ENCODE measurements at regions not wholly inside any gene's neighbourhood (a gene's known extent, or its start where the extent isn't known, plus 50 kb on each side); places are given as distances from the start of the nearest gene placed in this dataset.

GRCh38 chr11:120012245-120012644 is 125.7 kb downstream of the TRIM29 start:
- in situ Hi-C loops (cut with MboI; ENCODE audit: low sequenced_read_pairs): loop anchor here (10.0 kb wide), 1 partner anchor 357 kb away; no protein-coding TSS in a partner anchor
- dilution Hi-C loops (cut with HindIII; ENCODE audit: low sequenced_read_pairs, unreplicated experiment): no loop called here

More at GRCh38 chr11:120012245-120012644, 125.7 kb downstream of the TRIM29 start:
- Histone ChIP-seq H4K5ac (ENCODE audit: low read depth, low read length) (no peak overlapping the region), H2BK120ac (ENCODE audit: low read depth, low read length) (no peak overlapping the region), H2BK20ac (ENCODE audit: low read depth, low read length) (no peak overlapping the region), H3K4me1 (ENCODE audit: control insufficient read depth, insufficient read depth, low read length) (no peaks in the 10 kb centered on the region), H4K20me1 (ENCODE audit: insufficient read depth, low read length) (no peaks in the 10 kb centered on the region), H3K23ac (ENCODE audit: low read depth, low read length) (no peak overlapping the region), H3K36me3 (ENCODE audit: control insufficient read depth, insufficient read depth, low read length) (no peaks in the 10 kb centered on the region), H3K79me1 (ENCODE audit: low read depth in 1 of 2, low read length in 2 of 2) (no peaks in the 10 kb centered on the region), H4K8ac (ENCODE audit: low read depth in 2 of 2, low read length in 2 of 2) (no peak overlapping the region), H2AK9ac (replicated peaks; ENCODE audit: low read depth, low read length, poor library complexity) (no peak overlapping the region), H3K9me3 (ENCODE audit: control insufficient read depth, insufficient read depth, low read length) (no peaks in the 10 kb centered on the region), H3K4me3 (ENCODE audit: insufficient read depth, low read depth, low read length) (no peak overlapping the region), H3K56ac (ENCODE audit: extremely low read depth, insufficient read depth, low read length) (no peak overlapping the region), H2AK5ac (ENCODE audit: low read depth, low read length) (no peak overlapping the region), H3K9me1 (ENCODE audit: insufficient read depth, low read length) (no peaks in the 10 kb centered on the region), H2BK15ac (ENCODE audit: low read depth, low read length) (no peak overlapping the region), H3K4me2 (ENCODE audit: low read depth, low read length) (no peak overlapping the region), H3K27ac (ENCODE audit: insufficient read depth, low read length) (no peak overlapping the region), H3K18ac (ENCODE audit: low read depth, low read length) (no peak overlapping the region), H2AFZ (replicated peaks; ENCODE audit: low read length, poor library complexity) (no peak overlapping the region), H3K14ac (replicated peaks; ENCODE audit: low read depth, low read length) (no peak overlapping the region), H3K4ac (ENCODE audit: low read depth, low read length) (no peak overlapping the region), H4K91ac (ENCODE audit: insufficient read depth, low read depth, low read length) (no peak overlapping the region), H2BK5ac (ENCODE audit: low read depth, low read length, poor library complexity, severe bottlenecking) (no peak overlapping the region), H3K27me3 (ENCODE audit: control insufficient read depth, insufficient read depth, low read length) (peaks cover 36% of the 10 kb centered on the region), H3K9ac (ENCODE audit: low read depth, low read length) (no peak overlapping the region)
- intact Hi-C loops (cut with micrococcal nuclease): no loop called here
- BruUV-seq (replicated peaks): no TSS peak
- ATAC-seq (ENCODE audit: low read depth) (no peak), DNase-seq (no peak)
- ChIA-PET POLR2A (ENCODE audit: unreplicated experiment) (no interaction called here), CTCF (interaction anchor here (1.2 kb wide), 1 partner anchor 10 kb away, joined by 3 read pairs; no protein-coding TSS in a partner anchor)
- no CpG with 5 or more reads among the region's 7 CpGs for WGBS, 2 experiments (ENCODE audit: extremely low coverage in 2 of 2, insufficient read length in 1 of 2)
- TF ChIP-seq MAZ (IDR thresholded peaks at IDR 0.05; ENCODE audit: borderline replicate concordance, low read depth, low read length) (no peak), RFX5 (IDR thresholded peaks at IDR 0.05; ENCODE audit: low read depth, low read length) (no peak)
- TF ChIP-seq, protein P1, sequence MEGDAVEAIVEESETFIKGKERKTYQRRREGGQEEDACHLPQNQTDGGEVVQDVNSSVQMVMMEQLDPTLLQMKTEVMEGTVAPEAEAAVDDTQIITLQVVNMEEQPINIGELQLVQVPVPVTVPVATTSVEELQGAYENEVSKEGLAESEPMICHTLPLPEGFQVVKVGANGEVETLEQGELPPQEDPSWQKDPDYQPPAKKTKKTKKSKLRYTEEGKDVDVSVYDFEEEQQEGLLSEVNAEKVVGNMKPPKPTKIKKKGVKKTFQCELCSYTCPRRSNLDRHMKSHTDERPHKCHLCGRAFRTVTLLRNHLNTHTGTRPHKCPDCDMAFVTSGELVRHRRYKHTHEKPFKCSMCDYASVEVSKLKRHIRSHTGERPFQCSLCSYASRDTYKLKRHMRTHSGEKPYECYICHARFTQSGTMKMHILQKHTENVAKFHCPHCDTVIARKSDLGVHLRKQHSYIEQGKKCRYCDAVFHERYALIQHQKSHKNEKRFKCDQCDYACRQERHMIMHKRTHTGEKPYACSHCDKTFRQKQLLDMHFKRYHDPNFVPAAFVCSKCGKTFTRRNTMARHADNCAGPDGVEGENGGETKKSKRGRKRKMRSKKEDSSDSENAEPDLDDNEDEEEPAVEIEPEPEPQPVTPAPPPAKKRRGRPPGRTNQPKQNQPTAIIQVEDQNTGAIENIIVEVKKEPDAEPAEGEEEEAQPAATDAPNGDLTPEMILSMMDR (conservative IDR thresholded peaks at IDR 0.05; ENCODE audit: low read depth, low read length): no peak

All from IMR-90 (cell line).